ENCODE measurements at regions not wholly inside any gene's neighbourhood (a gene's known extent, or its start where the extent isn't known, plus 50 kb on each side); places are given as distances from the start of the nearest gene placed in this dataset.

DNA sequence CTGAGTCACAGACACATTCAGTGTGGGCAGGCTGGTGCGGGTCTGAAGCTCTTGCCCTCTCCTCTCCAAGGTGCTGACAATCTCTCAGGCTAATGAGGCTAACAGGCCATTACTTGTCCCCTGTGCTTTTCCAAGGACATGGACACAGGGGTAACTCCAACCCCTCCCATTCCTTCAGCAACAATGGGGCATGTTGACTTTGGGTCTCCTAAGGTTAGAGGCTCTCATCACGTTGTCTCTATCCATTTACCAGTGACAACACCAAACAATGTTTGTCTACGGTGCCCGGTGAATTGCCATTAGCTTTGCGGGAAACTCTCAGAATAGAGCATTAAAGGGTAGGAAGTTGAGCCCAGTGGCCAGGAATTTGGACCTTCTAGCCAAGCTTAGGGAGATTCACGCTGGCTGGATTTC lies 101.6 kb upstream of the TNS3 start:
- no peak for TF ChIP-seq POLR2A (IDR thresholded peaks at IDR 0.05)
- TF ChIP-seq, protein P1, sequence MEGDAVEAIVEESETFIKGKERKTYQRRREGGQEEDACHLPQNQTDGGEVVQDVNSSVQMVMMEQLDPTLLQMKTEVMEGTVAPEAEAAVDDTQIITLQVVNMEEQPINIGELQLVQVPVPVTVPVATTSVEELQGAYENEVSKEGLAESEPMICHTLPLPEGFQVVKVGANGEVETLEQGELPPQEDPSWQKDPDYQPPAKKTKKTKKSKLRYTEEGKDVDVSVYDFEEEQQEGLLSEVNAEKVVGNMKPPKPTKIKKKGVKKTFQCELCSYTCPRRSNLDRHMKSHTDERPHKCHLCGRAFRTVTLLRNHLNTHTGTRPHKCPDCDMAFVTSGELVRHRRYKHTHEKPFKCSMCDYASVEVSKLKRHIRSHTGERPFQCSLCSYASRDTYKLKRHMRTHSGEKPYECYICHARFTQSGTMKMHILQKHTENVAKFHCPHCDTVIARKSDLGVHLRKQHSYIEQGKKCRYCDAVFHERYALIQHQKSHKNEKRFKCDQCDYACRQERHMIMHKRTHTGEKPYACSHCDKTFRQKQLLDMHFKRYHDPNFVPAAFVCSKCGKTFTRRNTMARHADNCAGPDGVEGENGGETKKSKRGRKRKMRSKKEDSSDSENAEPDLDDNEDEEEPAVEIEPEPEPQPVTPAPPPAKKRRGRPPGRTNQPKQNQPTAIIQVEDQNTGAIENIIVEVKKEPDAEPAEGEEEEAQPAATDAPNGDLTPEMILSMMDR (IDR thresholded peaks at IDR 0.05): no peak

Data from gastroesophageal sphincter (tissue), 3 donors.